ENCODE measurements at regions not wholly inside any gene's neighbourhood (a gene's known extent, or its start where the extent isn't known, plus 50 kb on each side); places are given as distances from the start of the nearest gene placed in this dataset.

DNA sequence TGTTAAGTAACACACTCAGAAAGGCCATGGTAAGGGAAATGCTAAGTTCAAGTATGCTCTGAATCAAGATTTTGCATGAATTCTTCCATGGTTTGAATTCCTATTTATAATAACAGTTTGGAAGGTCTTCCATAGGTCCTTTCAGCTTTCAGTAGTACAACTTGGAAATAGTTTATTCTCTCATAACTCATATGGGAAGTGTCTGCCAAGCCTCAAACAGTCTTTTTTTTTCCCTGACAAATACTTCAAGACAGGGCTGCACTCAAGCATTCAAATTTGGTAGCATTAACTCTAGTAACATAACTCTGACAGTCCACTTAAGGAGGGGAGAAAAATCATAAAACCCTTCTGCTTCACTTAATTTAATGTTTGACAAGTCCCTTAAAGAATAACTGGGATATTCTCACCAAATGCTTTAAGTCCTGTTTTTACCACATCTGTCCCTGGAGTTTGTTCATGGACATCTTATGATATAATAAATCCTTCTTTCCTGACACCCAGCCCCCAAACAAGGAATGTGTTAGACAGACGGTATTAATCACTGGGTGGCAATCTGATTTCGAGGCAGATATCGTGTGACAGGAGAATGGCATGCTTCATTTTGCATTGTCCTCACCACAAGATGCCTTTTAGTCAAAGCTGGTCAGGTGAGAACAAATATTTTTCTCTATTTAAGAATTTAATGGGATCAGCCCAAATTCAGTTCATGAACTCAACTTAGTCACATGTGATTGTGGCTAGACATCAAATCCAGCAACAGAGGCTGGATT, 165.7 kb downstream of the BMP4 start:
- H3K27ac ChIP-seq (ENCODE audit: low read depth, low read length): no peak overlapping the region
- no peak overlapping the region for H2BK120ac ChIP-seq (replicated peaks; ENCODE audit: low read depth, low read length)
- no peak overlapping the region for H2BK15ac ChIP-seq (ENCODE audit: low read length)
- TF ChIP-seq, protein P1, sequence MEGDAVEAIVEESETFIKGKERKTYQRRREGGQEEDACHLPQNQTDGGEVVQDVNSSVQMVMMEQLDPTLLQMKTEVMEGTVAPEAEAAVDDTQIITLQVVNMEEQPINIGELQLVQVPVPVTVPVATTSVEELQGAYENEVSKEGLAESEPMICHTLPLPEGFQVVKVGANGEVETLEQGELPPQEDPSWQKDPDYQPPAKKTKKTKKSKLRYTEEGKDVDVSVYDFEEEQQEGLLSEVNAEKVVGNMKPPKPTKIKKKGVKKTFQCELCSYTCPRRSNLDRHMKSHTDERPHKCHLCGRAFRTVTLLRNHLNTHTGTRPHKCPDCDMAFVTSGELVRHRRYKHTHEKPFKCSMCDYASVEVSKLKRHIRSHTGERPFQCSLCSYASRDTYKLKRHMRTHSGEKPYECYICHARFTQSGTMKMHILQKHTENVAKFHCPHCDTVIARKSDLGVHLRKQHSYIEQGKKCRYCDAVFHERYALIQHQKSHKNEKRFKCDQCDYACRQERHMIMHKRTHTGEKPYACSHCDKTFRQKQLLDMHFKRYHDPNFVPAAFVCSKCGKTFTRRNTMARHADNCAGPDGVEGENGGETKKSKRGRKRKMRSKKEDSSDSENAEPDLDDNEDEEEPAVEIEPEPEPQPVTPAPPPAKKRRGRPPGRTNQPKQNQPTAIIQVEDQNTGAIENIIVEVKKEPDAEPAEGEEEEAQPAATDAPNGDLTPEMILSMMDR (IDR thresholded peaks at IDR 0.05; ENCODE audit: control extremely low read depth in 1 of 3, insufficient read depth in 1 of 3, low read depth in 1 of 3, low read length in 3 of 3): no peak
- TF ChIP-seq KDM1A (IDR thresholded peaks at IDR 0.05; ENCODE audit: borderline replicate concordance, low read length) (no peak), FOSL1 (IDR thresholded peaks at IDR 0.05; ENCODE audit: insufficient read depth, low read depth, low read length) (no peak), POLR2AphosphoS5 (IDR thresholded peaks at IDR 0.05; ENCODE audit: low read depth, low read length) (no peak), KDM4A (IDR thresholded peaks at IDR 0.05; ENCODE audit: low read depth, low read length, severe bottlenecking) (no peak), KDM5A (IDR thresholded peaks at IDR 0.05; ENCODE audit: low read length) (no peak), EZH2 (IDR thresholded peaks at IDR 0.05; ENCODE audit: low read depth, low read length, severe bottlenecking) (no peak)
- H3K23ac ChIP-seq (ENCODE audit: insufficient read length): no peak overlapping the region
- no peak overlapping the region for H2BK12ac ChIP-seq (ENCODE audit: low read depth, low read length)
- H2BK20ac ChIP-seq (ENCODE audit: low read length): no peak overlapping the region
- no peak overlapping the region for H3K56ac ChIP-seq (replicated peaks; ENCODE audit: insufficient read length, low read depth, low read length)
- ChIA-PET POLR2A (ENCODE audit: partially characterized antibody) (no interaction called here), CTCF (ENCODE audit: partially characterized antibody) (interaction anchor here (1.2 to 1.3 kb wide), 2 partner anchors 24 to 253 kb away, joined by 3 to 5 read pairs; no protein-coding TSS in a partner anchor)
- H2AK5ac ChIP-seq (ENCODE audit: low read depth, low read length): no peak overlapping the region
- no peaks in the 10 kb centered on the region for H3K4me1 ChIP-seq (replicated peaks in 1 of 4; ENCODE audit: control insufficient read depth in 3 of 4, insufficient read depth in 4 of 4, low read length in 3 of 4)
- H3K79me1 ChIP-seq (ENCODE audit: low read depth, low read length): no peaks in the 10 kb centered on the region
- DNase-seq (ENCODE audit: low read depth in 1 of 2, low spot score in 2 of 2) (no peak), FAIRE-seq (no peak)
- no peaks in the 10 kb centered on the region for H3K79me2 ChIP-seq (ENCODE audit: control insufficient read depth in 1 of 2, insufficient read depth in 2 of 2, low read length in 2 of 2)
- H3K23me2 ChIP-seq (ENCODE audit: low read depth, low read length): no peaks in the 10 kb centered on the region
- H3K4me3 ChIP-seq (ENCODE audit: extremely low read depth in 1 of 4, insufficient read depth in 2 of 4, low read depth in 3 of 4, low read length in 4 of 4): no peak overlapping the region
- H4K91ac ChIP-seq (replicated peaks; ENCODE audit: insufficient read length, low read length): no peak overlapping the region
- no peaks in the 10 kb centered on the region for H4K20me1 ChIP-seq (replicated peaks in 1 of 2; ENCODE audit: control insufficient read depth in 1 of 2, insufficient read depth in 2 of 2, low read length in 2 of 2)
- H3K9ac ChIP-seq (replicated peaks in 1 of 4; ENCODE audit: extremely low read depth in 1 of 4, low read depth in 3 of 4, low read length in 3 of 4): no peak overlapping the region
- no peak overlapping the region for H3K14ac ChIP-seq (ENCODE audit: insufficient read length)
- 93% methylated on average over 3 of the region's 3 CpGs; no CpG with 5 or more reads in 1 of the 2 experiments for WGBS, 2 experiments (ENCODE audit: extremely low coverage in 1 of 2, insufficient coverage in 1 of 2, insufficient read length in 1 of 2, insufficient replicate concordance in 2 of 2, low coverage in 1 of 2, low lambda C conversion rate in 2 of 2, missing lambda C conversion rate in 1 of 2)
- H3K18ac ChIP-seq (ENCODE audit: extremely low read depth, low read length): no peak overlapping the region
- no peak overlapping the region for H4K8ac ChIP-seq (ENCODE audit: extremely low read depth, insufficient read depth, low read length)
- no peak overlapping the region for H3K4ac ChIP-seq (replicated peaks; ENCODE audit: insufficient read length, low read depth, low read length)
- no peak overlapping the region for H2BK5ac ChIP-seq (ENCODE audit: low read depth, low read length)
- H3K36me3 ChIP-seq (ENCODE audit: control insufficient read depth in 2 of 4, insufficient read depth in 4 of 4, low read length in 3 of 4): no peaks in the 10 kb centered on the region
- no peaks in the 10 kb centered on the region for H3K9me3 ChIP-seq (ENCODE audit: insufficient read depth in 2 of 2, low read depth in 1 of 2, low read length in 1 of 2)
- no peak overlapping the region for H3K4me2 ChIP-seq (ENCODE audit: insufficient read depth in 1 of 2, low read depth in 2 of 2, low read length in 2 of 2)
- H3K27me3 ChIP-seq (replicated peaks in 1 of 4; ENCODE audit: control insufficient read depth in 3 of 4, extremely low read depth in 1 of 4, insufficient read depth in 3 of 4, low read length in 3 of 4): no peaks in the 10 kb centered on the region
- no peak overlapping the region for H4K5ac ChIP-seq (ENCODE audit: insufficient read length, low read depth, low read length)
- no peak overlapping the region for H2AFZ ChIP-seq (ENCODE audit: low read length)

Data from H1 (cell line).